NCI-H1436 treated with DMSO at 0.1 percent for 48 hours (cell line): ENCODE measurements at regions not wholly inside any gene's neighbourhood (a gene's known extent, or its start where the extent isn't known, plus 50 kb on each side); places are given as distances from the start of the nearest gene placed in this dataset.
"Not testable (repeated sequence)": the region's sequence is repeated elsewhere in the genome, so short reads cannot be mapped to it uniquely, and the experiment has no call there.

Experiments used
- DNase-seq: peaks from one replicate; lab custom pipeline; 2025; lab: John Stamatoyannopoulos, UW

DNA sequence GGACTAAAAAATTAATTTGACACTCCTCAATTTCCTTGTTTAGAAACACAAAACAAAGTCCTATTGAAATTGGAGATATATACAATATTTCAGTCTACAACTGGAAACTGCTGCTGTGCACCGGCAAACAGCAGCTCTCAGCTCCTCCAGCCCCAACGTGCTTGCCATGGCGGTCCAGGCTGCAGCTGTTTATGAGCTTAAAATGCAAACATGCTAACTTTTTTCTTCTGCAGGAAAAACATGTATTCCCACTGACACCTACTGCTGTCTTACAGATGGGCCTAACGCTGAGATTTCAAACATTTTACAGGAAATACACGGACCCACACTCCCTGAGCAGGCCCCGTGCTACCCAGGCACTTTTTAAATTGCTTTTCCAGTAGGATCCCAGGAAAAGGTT lies 195.5 kb downstream of the BCL11A start:
- DNase-seq = no peak

DNA sequence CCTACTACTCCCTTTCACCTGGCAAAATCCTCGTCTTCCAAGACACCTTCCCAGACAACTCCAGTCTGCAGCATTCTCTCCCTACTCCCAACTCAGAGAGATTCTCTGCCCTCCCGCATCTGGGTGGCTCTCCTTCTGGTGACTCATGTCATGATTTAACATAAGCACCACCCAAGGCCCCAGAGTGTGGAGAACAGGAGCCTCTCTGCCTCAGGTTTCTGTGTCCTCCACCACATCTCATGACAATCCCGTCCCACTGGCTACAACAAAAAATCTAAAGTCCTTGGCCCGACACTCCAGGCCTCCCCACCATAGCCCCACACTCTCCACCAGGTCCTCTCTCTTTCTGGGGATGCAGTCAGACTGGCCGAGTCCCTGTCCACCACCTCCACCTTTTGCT lies 197.1 kb downstream of the BCL11A start:
- no peak for DNase-seq

GRCh38 chr2:60355849-60356261 lies 197.6 kb downstream of the BCL11A start:
- no peak for DNase-seq

- no peak for DNase-seq
These were observed 198.7 kb downstream of the BCL11A start for GRCh38 chr2:60354713-60355112.

GRCh38 chr2:60353863-60354262 lies 199.6 kb downstream of the BCL11A start:
- DNase-seq = no peak

DNA sequence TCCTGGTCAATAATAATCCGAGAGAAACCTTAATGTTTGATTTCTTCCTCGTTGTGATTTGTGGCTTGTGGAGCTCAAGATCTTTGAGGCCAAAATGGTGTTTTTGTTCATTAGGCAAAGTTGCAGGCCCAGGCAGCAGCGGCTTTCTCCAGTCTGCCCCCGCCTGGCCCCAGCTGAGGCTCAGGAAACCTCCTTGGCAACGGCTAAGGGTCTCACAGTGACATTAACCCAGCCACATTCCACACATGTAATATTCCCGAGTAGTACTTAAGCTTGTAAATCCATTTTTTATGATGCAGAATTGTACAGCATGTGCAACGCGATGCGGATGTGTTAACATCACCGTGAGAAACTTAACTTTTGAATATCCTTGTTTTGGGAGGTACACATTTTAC lies 200.1 kb downstream of the BCL11A start:
- no peak for DNase-seq

- DNase-seq = no peak
These were observed 200.7 kb downstream of the BCL11A start for GRCh38 chr2:60352491-60353405.

GRCh38 chr2:60351802-60352201 lies 201.7 kb downstream of the BCL11A start:
- no peak for DNase-seq

- DNase-seq = no peak
These were observed 202.1 kb downstream of the BCL11A start for GRCh38 chr2:60351321-60351720.

DNA sequence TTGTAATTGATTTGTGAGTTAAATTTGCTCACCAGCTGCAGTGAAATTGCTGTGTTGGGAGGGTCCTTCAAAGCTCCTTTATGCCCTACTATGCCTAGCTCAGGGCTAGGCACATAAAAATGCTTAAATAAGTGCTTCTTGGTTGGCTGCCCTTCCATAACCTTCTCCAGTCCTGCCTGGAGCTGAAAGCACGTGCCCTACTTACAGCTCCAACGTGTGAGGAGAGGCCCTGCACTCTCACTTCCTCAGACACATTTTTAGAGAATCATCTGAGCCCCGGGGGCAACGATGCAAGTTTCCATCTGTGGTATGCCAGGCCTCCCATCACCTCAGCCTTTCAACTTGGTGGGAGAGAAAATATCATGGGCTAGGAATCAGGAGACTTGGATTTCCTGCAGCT lies 202.7 kb downstream of the BCL11A start:
- no peak for DNase-seq

- no peak for DNase-seq
These were observed 205.7 kb downstream of the BCL11A start for GRCh38 chr2:60347781-60348180.

- not testable (repeated sequence) for DNase-seq
These were observed 211.0 kb downstream of the BCL11A start for GRCh38 chr2:60342491-60342890.

- no peak for DNase-seq
These were observed 212.3 kb downstream of the BCL11A start for GRCh38 chr2:60341151-60341550.

GRCh38 chr2:60339286-60339685 lies 214.2 kb downstream of the BCL11A start:
- no peak for DNase-seq

- DNase-seq = no peak
These were observed 216.3 kb downstream of the BCL11A start for GRCh38 chr2:60337142-60337497.

GRCh38 chr2:60336442-60337141 lies 216.9 kb downstream of the BCL11A start:
- DNase-seq = no peak

- DNase-seq = no peak
These were observed 217.8 kb downstream of the BCL11A start for GRCh38 chr2:60335533-60336237.

DNA sequence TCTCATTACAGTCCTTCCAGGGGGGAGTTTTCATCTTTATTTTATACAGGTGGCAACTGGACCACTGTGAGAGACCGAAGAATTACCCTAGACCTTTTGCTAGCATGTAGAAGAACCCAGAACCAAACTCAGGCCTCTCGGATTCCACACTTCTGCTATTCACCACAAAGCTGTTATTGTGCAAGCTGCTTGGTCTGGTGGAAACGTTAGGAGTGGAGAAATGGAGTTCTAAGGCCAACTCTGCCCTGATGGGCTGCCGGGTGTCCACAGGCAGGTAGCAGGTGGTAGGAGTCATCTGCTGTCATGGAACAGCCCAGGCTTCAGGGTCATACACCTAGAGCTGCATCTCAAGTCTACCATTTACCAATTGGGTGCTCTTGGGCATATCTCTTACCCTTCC lies 218.8 kb downstream of the BCL11A start:
- no peak for DNase-seq

GRCh38 chr2:60333264-60333663 lies 220.2 kb downstream of the BCL11A start:
- no peak for DNase-seq

DNA sequence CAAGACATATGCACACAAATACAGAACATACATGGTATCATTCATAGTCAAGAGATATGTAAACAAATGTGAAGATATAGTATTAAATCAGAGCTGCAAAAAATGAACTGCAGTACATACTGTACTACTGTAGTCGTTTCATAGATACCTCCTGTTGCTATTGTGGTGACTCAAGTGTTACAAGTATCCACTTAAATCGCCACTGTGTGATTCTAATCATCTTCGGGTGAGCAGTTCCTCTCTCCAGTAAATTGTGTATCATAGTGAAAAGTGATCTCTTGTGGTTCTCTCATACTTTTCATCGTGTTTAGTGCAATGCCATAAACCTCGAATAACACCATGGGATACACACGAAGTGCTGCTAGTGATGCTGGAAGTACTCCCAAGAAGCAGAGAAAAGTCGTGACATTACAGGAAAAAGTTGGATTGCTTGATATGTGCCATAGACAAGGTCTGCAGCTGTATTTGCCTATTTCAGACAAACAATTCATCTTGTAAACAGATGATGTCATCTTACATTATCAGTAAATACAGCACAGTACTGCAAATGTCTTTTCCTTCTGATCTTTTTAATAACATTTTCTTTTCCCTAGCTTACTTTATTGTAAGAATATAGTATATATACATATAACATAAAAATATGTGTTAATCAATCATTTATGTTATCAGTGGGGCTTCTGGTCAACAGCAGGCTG lies 222.2 kb downstream of the BCL11A start:
- DNase-seq = no peak

DNA sequence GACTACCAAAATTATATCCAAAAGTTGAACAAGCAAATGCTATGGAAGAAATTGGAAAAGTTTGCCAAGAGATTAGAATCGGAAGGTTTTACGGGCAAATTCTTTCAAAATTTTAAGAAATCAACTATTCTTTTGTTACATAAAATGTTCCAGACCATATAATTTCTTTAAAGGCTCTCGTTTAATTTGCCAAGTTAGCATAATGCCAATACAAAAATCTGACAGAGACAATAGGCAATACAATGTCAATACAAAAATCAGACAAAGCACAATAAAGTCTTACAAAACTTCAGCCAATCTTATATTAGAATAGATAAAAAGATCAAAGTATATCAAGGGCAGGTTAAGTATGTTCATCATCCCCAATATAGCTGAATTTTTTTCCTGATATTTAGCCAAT lies 224.2 kb downstream of the BCL11A start:
- DNase-seq = no peak

DNA sequence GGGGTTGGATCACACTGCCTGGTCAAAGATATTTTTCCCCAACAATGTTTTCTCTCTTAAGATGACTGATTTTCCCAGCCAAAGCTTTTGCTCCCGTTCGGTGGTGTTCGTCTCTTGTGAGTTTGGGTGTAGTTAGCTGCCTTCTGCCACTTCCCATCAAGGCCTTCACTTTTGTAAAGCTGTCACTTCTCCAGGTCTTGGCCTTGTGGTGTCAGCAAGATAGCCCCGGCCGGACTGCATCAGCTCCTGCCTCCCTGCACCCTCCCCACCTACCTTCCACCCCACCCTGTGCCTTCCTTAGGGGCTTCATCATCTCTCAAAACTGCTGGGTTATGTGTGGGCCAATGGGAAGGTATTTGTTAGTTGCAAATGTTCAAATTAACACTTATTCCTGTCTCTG lies 228.9 kb downstream of the BCL11A start:
- no peak for DNase-seq
